ENCODE measurements at regions not wholly inside any gene's neighbourhood (a gene's known extent, or its start where the extent isn't known, plus 50 kb on each side); places are given as distances from the start of the nearest gene placed in this dataset.

- DNase-seq = no peak
Observed at GRCh38 chr1:187236199-187236598, 407.4 kb downstream of the PLA2G4A start.

- DNase-seq = no peak
Observed at GRCh38 chr1:187236676-187237075, 407.9 kb downstream of the PLA2G4A start.

DNA sequence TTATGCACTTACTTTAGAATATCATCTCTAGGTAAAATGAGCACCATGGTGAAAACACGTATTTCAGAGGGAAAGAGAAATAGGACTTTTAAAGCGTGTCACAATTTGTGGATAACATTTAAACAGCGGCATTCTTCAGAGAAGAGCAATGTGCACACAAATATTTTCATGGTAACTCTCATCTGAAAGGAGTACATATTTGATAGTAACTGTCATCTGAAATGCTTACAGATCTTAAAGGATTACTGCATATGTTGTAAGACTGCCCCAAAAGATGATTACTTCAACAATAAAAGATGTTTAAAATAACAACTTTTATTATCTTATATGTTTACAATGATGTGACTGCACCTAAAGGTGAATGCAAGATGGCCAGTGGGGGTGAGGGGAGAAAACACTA lies 408.8 kb downstream of the PLA2G4A start:
- DNase-seq = no peak

DNA sequence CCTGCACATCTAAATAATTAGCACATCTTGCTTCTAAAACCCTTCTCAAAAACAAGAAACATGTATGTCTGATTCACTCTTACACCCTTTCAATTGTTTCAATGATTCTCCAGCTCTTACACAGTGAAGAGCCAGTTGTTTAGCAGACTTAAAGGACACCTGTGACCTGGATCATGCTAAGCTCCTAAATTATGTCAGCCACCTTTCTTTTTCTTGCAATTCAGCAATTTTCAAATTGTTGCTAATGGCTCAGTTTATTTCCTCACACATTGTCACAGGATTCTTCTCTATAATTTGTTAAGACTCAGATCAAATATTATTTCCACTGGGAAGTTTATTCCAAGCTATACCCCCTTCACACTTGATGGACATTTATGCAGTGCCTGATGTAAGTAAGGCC lies 413.2 kb downstream of the PLA2G4A start:
- no peak for DNase-seq

GRCh38 chr1:187244623-187245022 lies 415.9 kb downstream of the PLA2G4A start:
- no peak for DNase-seq

- no peak for DNase-seq
Observed at GRCh38 chr1:187245201-187245600, 416.5 kb downstream of the PLA2G4A start.

DNA sequence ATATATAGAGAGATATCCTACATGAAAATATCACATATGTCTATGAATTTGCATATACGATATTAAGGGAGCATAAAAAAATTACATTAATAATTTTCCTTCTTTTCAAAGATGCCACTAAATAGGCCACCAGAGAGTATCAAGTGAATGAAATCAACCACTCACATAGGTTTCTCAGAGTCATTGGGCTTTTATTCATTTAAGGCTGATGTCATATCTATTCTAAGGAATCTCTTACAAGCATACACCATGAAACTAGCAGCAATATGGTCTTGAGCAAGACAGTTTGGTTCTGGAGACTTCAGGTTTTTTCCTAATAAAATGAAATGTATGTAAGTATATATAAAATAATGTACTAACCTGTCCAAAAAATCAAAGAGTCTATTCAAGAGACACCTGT lies 420.4 kb downstream of the PLA2G4A start:
- DNase-seq = no peak

- no peak for DNase-seq
Observed at GRCh38 chr1:187252923-187253322, 424.2 kb downstream of the PLA2G4A start.

DNA sequence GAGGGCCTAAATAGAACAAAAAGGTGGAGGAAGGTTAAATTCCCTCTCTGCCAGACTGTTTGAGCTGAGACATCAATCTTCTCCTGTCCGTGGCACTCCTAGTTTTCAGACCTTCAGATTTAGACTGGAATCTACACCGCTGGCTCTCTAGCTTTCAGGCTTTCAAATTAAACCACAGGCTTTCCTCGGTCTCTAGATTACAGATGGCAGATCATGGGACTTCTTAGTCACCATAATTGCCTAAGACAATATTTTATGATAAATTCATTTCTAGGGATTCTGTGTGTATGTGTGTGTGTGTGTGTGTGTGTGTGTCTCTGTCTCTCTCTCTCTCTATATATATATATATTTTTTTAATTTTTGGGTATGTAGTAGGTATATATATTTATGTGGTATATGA lies 428.7 kb downstream of the PLA2G4A start:
- DNase-seq = no peak

DNA sequence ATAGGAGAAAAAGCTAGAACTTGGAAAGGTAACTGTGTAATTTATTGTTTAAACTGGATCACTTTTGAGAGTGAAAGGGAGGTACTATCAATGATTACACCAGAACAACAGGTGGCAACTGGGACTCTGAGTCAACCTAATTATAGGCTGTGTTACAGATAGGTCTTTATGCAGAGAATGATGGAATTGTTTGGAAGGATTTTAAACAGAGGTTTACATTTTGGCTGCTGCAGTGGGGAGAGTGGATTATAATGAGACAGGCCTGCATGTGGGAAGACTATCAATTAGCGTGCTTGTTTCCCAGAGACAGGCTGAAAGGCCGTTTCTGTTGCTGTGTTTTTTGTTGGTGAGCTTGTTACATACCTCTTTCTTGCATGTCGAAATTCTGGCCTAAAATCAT lies 432.9 kb downstream of the PLA2G4A start:
- DNase-seq = no peak

- no peak for DNase-seq
Observed at GRCh38 chr1:187262731-187263130, 434.0 kb downstream of the PLA2G4A start.

DNA sequence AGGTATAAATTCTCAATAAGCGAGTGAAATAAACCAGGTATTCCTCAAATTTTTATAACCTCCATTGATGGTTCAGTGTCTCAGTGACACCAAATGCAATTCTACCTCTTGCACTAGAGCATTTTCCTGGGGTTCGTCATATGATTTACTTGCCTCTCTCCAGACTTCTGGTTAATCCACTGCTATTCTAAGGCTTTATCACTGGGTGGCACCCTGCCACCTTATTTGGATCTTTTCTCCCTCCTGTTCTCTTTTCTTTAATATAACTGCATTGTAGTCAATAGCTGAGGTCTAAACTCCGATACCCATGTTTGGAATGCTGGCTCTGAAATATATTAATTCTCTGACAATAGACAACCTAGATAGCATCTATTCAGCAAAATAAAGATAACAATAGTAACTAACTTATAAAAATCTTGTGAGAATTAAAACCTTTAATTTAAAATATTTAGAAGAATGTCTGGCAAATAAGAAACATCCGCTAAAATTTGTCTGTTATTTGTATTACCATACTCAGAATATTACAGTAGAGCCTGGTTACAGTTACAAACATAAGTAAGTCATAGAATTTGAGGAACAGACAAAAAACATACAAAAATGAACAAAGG lies 436.4 kb downstream of the PLA2G4A start:
- DNase-seq = peak; percentile 25 to 54

GRCh38 chr1:187266051-187266450 lies 437.3 kb downstream of the PLA2G4A start:
- no peak for DNase-seq

DNA sequence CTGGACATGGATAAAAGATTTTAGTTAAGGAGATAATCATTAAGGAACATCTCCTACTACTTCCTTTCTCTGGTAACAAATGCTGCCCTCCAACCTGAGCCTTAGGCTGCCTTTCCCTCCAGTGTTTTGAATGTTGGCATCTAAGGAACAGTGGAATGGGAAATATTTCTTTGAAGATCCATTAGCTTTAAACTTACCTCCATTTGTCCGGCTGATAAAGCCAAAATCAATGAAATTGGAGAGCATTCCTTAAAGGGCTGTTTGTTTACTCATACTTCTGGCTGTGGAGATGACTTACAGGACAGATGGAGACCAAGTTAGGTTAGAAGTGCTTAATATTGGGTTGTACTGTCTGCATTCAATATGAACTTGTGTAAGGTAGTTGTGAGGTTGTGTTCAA lies 439.1 kb downstream of the PLA2G4A start:
- no peak for DNase-seq

- DNase-seq = no peak
Observed at GRCh38 chr1:187270256-187270655, 441.5 kb downstream of the PLA2G4A start.

DNA sequence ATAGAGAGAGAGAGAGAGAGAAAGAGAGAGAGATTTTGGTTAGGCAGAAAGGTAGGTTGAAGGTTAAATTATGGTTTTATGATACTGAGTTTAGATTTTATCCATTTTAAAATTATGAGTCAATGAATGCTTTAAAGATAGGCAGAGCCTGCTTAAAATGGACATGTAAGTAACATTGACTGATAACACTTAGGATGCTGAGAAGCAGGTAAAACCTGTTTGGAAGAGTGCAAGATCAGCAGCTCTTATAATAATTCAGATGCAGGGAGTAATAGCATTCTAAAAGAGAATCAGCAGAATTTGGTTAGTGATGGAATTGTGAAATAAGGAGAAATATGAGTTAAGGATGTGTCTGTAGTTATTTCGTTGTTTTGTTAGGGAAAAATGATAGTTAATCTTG lies 446.6 kb downstream of the PLA2G4A start:
- no peak for DNase-seq

DNA sequence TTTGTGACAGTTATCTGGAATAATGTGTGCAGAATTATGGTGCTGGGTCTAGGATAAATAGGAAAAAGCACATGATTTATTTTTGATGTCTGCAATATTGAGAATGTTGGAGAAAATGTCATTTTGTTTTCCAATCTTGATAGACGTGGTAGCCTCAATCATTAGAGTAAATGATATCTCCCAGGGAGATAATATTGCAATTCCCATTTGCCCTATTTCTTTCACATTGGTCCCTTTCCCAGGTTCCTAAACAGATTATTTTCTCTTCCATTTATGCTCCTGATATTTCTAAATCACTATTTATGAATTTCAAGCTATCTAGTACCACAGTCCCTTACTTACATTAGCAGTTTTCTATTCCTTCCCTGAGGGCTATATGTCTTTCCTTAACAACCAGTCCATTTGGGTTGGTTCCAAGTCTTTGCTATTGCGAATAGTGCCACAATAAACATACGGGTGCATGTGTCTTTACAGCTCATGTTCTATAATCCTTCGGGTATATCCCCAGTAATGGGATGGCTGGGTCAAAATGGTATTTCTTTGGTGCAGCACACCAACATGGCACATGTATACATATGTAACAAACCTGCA lies 447.3 kb downstream of the PLA2G4A start:
- no peak for DNase-seq

DNA sequence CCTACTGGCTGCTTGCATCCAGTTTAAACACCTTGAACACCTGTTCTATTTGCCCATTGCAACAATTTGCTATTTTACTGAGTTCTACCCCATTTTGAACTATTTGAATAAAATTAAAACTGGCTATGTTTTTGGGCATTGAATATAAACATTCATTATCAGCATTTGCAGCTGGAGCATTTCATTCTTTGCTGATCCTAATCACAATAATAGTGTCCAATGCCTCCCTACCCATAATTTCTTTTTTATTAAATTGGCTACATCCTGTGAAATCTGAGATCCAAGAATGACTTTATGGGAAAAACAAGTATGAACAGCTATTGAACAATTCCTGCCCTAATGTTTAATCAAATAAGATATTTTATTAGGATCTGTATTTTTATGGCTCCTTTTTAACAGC lies 447.9 kb downstream of the PLA2G4A start:
- no peak for DNase-seq

GRCh38 chr1:187280031-187280430 lies 451.3 kb downstream of the PLA2G4A start:
- no peak for DNase-seq

DNA sequence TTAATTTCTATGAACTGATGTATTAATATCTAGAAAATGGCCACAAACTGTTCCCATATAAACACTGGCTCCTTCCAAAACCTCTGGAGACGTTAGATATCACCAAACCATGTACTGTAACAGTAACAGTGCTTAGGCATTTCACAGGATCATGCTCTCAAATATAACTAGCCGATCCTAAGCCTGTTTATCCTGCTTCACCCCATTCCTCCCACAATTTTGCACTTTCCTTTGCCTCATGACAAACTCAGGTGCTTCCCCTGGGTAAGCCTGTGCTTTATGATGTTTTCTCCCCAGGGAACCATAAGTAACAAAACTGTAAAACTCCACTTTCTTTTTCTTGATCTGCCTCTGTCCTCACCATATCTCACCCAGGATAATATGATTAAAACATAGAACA lies 452.3 kb downstream of the PLA2G4A start:
- DNase-seq = no peak

GRCh38 chr1:187283984-187284383 lies 455.2 kb downstream of the PLA2G4A start:
- no peak for DNase-seq

DNA sequence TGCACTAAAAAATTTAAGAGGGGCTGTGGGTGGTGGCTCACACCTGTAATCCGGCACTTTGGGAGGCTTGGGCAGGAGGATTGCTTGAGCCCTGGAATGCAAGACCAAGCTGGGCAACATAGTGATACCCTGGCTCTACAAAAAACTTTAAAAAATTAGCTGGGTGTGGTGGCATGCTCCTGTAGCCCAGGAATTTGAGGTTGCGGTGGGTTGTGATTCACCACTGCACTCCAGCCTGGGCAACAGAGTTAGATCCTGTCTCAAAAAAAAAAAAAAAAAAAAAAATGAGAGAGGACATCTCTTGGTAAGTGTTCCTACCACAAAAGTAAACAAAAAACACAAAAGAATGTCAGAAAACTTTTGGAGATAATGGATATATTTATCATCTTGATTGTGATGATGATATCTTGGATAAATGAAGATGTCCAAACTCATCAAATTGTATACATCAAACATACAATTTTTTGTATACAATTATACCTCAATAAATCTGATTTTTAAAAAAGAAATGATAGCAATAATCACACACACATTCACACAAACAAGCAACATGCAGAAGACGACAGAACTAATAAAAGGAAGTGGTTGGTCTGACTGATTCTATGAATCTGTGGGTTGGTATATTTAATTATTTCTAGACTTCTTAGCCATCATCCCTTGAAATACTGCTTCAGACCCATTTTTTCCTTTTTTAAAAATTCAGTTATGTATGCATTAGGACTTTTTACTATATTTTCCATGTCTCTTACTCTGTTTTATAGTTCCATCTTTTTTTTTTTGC lies 465.9 kb downstream of the PLA2G4A start:
- no peak for DNase-seq

- no peak for DNase-seq
Observed at GRCh38 chr1:187300081-187300480, 471.3 kb downstream of the PLA2G4A start.

Data from right lung (tissue), 2 donors.